ENCODE measurements at regions not wholly inside any gene's neighbourhood (a gene's known extent, or its start where the extent isn't known, plus 50 kb on each side); places are given as distances from the start of the nearest gene placed in this dataset.
"Not testable (repeated sequence)": the region's sequence is repeated elsewhere in the genome, so short reads cannot be mapped to it uniquely, and the experiment has no call there.

DNA sequence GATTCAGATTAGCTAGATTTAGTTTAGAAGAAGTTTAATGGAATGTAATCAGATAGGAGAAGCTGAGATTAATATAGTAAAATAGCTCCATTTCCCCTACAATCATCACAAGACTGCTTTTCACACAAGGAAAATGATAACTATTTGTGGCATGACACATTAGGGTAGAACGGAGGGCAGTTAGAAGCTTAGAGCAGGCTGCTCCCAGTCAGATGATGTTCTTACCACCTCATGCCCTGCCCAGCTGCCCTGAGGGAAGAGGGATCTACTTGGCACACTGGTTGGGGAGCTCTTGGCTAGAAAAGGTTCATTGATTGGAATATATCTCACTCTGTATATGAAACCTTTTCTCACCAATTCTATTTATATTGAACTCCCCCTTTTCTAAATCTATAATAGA lies 180.7 kb upstream of the IL15 start:
- no peak for DNase-seq (ENCODE audit: low spot score)
- no peak for FAIRE-seq

DNA sequence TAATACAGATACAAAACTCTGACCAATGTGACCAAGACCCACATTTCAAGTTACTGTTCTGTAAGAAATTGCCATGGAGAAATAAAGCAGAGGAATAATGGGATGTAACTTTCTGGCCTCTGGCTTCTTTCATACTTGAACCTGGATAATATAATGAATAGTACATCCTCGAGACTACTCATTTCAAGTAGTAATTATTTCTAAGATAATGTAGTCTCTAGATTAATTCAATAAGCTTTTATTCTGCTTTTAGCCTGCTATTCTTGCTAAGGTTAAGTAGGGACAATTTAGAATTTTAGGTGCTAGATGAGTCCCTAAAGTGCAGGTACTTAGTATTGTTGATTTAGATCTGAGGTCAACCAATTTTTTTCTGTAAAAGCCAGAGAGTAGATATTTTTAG lies 178.7 kb upstream of the IL15 start:
- no peak for DNase-seq (ENCODE audit: low spot score)
- FAIRE-seq, result no peak

DNA sequence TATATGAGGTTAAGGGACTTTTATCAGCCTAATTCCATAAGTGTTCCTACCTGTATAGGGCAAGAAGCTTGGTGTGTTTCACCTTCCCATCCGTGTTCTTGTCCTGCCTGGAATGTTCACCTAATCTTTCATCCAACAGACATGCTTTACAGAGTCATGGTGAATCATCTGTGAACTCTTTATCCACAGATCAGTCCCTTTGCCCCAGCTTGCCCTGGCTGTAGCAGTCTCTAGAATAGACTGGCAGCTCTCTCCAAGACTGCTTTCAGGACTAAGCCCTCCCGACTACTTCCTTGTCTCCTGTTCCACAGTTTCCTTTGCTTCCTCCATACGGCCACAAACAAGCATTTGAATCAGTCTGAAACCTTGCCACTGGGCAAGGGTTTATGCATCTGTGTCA lies 177.9 kb upstream of the IL15 start:
- peak; percentile 68 for DNase-seq (ENCODE audit: low spot score)
- FAIRE-seq, result peak; percentile 69

DNA sequence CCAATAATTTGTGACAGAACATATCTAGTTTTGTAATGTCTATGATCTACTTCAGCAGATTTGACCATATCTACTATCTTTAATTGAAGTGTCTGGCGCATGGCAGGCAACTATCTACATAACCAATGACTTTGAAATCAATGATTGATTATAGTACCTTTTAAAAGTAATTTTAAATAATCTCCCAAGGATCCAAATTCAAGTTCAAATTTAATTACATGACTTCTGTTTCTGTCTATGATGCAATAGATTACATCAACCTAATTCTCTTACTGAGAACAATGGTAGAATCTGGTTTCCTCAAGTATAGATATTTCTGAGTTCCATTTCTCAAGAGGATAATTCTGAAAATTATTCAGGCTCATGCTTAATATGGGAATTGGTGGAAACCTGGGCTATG lies 177.4 kb upstream of the IL15 start:
- FAIRE-seq (no peak), DNase-seq (ENCODE audit: low spot score) (no peak)

GRCh38 chr4:141462361-141462760 lies 174.0 kb upstream of the IL15 start:
- DNase-seq (ENCODE audit: low spot score) (no peak), FAIRE-seq (no peak)

DNA sequence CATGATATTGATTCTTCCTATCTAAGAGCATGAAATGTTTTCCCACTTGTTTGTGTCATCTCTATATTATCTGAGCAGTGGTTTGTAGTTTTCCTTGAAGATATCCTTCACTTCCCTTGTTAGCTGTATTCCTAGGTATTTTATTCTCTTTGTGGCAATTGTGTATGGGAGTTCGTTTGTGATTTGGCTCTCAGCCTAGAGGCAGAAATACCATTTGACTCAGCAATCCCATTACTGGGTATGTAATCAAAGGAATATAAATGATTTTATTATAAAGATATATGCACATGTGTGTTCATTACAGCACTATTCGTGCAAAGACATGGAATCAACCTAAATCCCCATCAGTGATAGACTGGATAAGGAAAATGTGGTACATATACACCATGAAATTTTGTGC lies 172.7 kb upstream of the IL15 start:
- FAIRE-seq (no peak), DNase-seq (ENCODE audit: low spot score) (no peak)

DNA sequence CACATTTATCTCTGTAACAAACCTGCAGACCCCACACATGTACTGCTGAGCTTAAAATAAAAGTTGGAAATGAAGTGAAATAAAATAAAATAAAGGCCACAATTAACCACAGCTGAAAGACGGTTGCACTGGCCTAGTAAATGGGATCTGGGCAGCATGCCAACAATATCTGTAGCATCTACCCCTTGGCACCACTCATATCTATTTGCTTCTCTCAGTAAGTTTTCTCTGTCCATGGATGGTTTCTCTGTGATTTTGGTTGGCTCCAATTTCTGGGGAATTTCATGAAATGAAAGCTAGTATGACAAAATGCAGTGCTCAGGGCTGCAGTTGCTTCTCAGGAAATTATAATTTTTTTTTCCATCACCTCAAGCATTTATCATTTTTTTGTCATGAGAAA lies 172.0 kb upstream of the IL15 start:
- DNase-seq (ENCODE audit: low spot score), result no peak
- no peak for FAIRE-seq

DNA sequence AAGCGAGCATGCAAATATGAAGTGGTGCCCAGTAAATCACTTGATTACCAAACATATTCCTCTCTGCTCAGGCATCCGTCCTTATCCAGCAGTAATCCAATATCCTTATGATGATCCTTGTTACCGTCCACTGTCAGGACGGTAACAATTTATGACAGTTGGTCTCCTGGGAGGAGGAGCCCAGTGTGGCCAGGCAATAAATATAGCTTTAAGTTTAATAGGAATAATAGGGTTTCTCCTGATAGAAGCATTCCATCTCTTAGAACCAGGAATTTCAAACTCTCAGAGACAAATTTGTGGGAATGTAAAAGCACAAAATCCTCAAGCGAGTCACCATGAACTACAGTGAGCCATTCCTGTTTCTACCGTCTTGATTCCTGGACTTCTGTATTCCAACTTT lies 171.2 kb upstream of the IL15 start:
- FAIRE-seq (no peak), DNase-seq (ENCODE audit: low spot score) (no peak)

DNA sequence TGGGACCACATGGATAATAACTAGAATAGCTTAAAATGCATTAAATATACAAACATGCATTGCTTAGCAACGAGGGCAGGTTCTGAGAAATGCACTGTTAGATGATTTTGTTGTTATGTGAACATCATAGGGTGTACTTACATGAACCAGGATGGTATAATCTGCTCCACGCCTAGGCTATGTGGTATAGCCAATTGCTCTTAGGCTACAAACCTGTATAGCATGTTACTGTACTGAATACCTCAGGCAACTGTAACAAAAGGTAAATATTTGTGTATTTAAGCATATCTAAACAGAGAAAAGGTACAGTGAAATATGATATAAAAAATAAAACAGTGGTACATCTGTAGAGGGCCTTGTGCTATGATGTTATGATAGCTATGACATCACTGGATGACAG lies 169.2 kb upstream of the IL15 start:
- FAIRE-seq, result no peak
- DNase-seq (ENCODE audit: low spot score), result no peak

GRCh38 chr4:141469392-141469791 lies 167.0 kb upstream of the IL15 start:
- DNase-seq (ENCODE audit: low spot score), result no peak

GRCh38 chr4:141473026-141473540 lies 163.3 kb upstream of the IL15 start:
- no peak for DNase-seq (ENCODE audit: low spot score)
- no peak for FAIRE-seq

More at GRCh38 chr4:141469392-141469791, 167.0 kb upstream of the IL15 start:
- FAIRE-seq, result no peak

DNA sequence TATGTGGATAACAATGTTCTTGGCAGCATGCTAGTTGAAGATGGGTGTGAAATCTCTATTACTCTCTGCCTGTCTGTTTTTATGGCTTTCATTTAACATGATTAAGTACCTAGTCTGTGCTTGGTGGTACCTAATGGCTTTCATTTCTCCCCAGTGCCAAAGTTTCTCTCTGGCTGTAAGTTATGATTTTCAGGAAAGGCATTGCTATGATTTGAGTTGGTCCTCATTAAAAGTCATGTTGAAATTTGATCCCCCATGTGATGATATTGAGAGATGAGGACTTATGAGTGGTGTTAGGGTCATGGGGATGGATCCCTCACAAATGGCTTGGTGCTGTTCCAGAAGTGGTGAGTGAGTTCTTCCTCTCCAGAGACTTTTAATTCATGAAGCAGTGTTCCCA lies 162.4 kb upstream of the IL15 start:
- no peak for DNase-seq (ENCODE audit: low spot score)
- FAIRE-seq, result no peak

GRCh38 chr4:141480950-141481349 lies 155.4 kb upstream of the IL15 start:
- DNase-seq (ENCODE audit: low spot score), result no peak
- FAIRE-seq, result no peak

DNA sequence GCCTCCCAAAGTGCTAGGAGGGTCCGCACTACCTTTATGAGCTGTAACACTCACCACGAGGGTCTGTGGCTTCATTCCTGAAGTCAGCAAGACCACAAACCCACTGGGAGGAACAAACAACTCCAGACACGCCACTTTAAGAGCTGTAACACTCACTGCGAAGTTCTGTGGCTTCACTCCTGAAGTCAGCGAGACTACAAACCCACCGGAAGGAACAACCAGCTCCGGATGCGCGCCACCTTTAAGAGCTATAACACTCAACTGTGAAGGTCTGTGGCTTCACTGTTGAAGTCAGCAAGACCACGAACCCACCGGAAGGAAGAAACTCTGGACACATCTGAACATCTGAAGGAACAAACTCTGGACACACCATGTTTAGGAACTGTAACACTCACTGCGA lies 152.1 kb upstream of the IL15 start:
- DNase-seq (ENCODE audit: low spot score); FAIRE-seq: not testable (repeated sequence)

GRCh38 chr4:141486375-141486997 lies 149.9 kb upstream of the IL15 start:
- FAIRE-seq, result peak; percentile 50
- peak; percentile 58 for DNase-seq (ENCODE audit: low spot score)

- no peak for DNase-seq (ENCODE audit: low spot score)
- no peak for FAIRE-seq
These were observed 138.8 kb upstream of the IL15 start for GRCh38 chr4:141497627-141498026.

GRCh38 chr4:141499261-141499853 lies 137.0 kb upstream of the IL15 start:
- DNase-seq (ENCODE audit: low spot score), result no peak
- FAIRE-seq, result no peak

DNA sequence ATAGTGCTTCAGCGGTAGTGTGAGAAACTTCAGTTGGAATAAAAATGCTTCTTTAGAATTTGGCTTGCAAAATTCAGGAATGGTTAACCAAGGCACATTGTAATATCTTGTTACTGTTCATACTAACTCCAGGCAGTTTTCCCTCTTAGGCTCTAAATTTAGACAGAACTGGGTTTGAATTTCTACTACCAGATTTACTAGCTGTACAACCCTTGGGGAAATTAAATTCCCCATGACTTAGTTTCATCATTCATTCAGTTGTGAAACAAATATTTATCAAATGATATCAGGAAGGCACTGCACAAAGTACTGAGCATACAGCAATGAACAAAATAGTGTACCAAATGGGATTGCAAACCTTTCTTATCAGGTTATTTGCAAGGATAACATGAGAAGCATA lies 135.0 kb upstream of the IL15 start:
- FAIRE-seq (no peak), DNase-seq (ENCODE audit: low spot score) (no peak)

- DNase-seq (ENCODE audit: low spot score) (no peak), FAIRE-seq (no peak)
These were observed 134.5 kb upstream of the IL15 start for GRCh38 chr4:141501931-141502330.

DNA sequence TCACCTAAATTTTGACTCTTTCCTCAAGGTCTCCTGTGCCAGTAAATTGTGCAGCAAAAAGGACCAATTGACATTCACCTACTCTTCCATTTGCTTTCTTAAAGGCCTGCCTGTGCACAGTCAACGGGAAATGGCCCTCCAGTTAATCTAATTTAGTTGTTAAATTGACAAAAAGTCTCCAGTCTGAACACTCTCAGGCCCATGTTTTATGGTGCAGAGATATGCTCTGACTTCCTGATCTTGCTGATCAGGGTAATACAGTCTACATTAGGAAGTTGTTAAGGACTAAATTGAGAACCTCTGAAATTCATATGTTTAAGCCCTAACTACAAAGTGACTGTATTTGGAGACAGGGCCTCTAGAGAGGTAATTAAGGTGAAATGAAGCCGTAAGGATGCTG lies 133.6 kb upstream of the IL15 start:
- FAIRE-seq (no peak), DNase-seq (ENCODE audit: low spot score) (no peak)

- FAIRE-seq (no peak), DNase-seq (ENCODE audit: low spot score) (no peak)
These were observed 133.1 kb upstream of the IL15 start for GRCh38 chr4:141503260-141503659.

- no peak for FAIRE-seq
- DNase-seq (ENCODE audit: low spot score), result no peak
These were observed 125.3 kb upstream of the IL15 start for GRCh38 chr4:141511055-141511454.

GRCh38 chr4:141513866-141514265 lies 122.5 kb upstream of the IL15 start:
- DNase-seq (ENCODE audit: low spot score) (no peak), FAIRE-seq (no peak)
